ENCODE measurements at regions not wholly inside any gene's neighbourhood (a gene's known extent, or its start where the extent isn't known, plus 50 kb on each side); places are given as distances from the start of the nearest gene placed in this dataset.

DNA sequence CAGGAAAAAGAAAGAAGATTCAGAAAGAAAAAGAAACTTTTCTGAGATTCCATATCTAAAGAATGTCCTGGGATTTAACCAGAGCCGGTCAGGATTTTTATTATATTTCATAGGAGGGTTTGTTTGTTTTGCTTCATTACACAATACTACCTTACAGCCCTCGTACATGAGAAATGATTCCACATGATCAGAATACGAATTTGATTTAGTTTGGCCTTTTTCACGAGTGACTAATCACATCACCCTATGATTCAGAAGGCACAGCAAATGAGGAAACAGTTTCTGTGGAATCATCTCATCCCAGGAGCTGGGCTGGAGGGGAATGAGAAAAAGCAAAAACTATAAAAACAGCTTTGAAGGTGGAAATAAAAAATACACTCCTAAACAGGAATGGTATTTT lies 54.7 kb upstream of the VWC2 start:
- TF ChIP-seq MXD4 (CRISPR knock-in tag; IDR thresholded peaks at IDR 0.05; ENCODE audit: borderline replicate concordance) = no peak
- no peak for TF ChIP-seq USF2 (CRISPR knock-in tag; IDR thresholded peaks at IDR 0.05)
- no peak for ATAC-seq
- ChIA-PET CTCF (no interaction called here), POLR2A (no interaction called here)
- H3K4me1 Mint-ChIP-seq = peaks cover 5% of the 10 kb centered on the region
- DNase-seq (ENCODE audit: low spot score) = no peak
- no peak overlapping the region for H3K27ac Mint-ChIP-seq
- H3K36me3 Mint-ChIP-seq = peaks cover 3% of the 10 kb centered on the region; the same call in 1 of the 2 replicates
- peaks cover 27% of the 10 kb centered on the region for H3K9me3 Mint-ChIP-seq
- H3K27me3 Mint-ChIP-seq (ENCODE audit: low read depth) = no peaks in the 10 kb centered on the region
- no peak overlapping the region for H3K4me3 Mint-ChIP-seq

DNA sequence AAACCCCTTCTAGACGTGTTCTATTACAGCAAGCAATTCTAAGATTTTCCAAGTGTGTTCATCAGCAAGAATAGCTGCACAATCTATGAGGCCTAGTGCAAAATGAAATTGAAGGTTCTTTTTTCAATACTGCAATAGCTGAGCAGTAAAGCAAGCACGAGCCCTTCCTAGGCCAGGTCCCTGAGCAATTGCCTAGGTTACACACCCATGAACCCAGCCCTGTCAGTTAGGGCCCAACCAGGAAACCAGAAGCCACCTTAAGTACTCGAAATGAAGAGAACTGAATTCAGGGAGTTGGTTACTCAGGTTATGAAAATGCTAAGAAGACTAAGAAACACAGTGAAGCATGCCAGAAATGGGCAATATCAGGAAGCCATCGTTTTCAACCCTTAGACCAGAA lies 52.0 kb upstream of the VWC2 start:
- Mint-ChIP-seq H3K4me1 (peaks cover 4% of the 10 kb centered on the region), H3K27ac (no peak overlapping the region), H3K9me3 (peaks cover 29% of the 10 kb centered on the region), H3K4me3 (no peak overlapping the region), H3K36me3 (peaks cover 3% of the 10 kb centered on the region; the same call in 1 of the 2 replicates), H3K27me3 (ENCODE audit: low read depth) (no peaks in the 10 kb centered on the region)
- no peak for ATAC-seq
- ChIA-PET CTCF (no interaction called here), POLR2A (no interaction called here)
- TF ChIP-seq MYBL2 (CRISPR knock-in tag; IDR thresholded peaks at IDR 0.05) = no peak
- TF ChIP-seq MLX (CRISPR knock-in tag; IDR thresholded peaks at IDR 0.05) = no peak
- TF ChIP-seq ZNF396 (CRISPR knock-in tag; IDR thresholded peaks at IDR 0.05; ENCODE audit: borderline replicate concordance) = no peak
- no peak for TF ChIP-seq ZNF121 (CRISPR knock-in tag; IDR thresholded peaks at IDR 0.05)
- TF ChIP-seq E2F5 (CRISPR knock-in tag; IDR thresholded peaks at IDR 0.05) = no peak
- TF ChIP-seq OVOL2 (CRISPR knock-in tag; IDR thresholded peaks at IDR 0.05; ENCODE audit: borderline replicate concordance) = no peak
- no peak for TF ChIP-seq MXD4 (CRISPR knock-in tag; IDR thresholded peaks at IDR 0.05; ENCODE audit: borderline replicate concordance)
- TF ChIP-seq CBFB (CRISPR knock-in tag; IDR thresholded peaks at IDR 0.05; ENCODE audit: low read depth) = no peak
- DNase-seq (ENCODE audit: low spot score) = no peak
